Neuron (in vitro differentiated cells): ENCODE measurements at regions not wholly inside any gene's neighbourhood (a gene's known extent, or its start where the extent isn't known, plus 50 kb on each side); places are given as distances from the start of the nearest gene placed in this dataset.
"Not testable (repeated sequence)": the region's sequence is repeated elsewhere in the genome, so short reads cannot be mapped to it uniquely, and the experiment has no call there.

Experiments used
- H2AFZ ChIP-seq: one replicate; pipeline ENCODE4 v1.6.1; 2013; ENCODE audit warnings: low read depth, mild to moderate bottlenecking, inconsistent platforms, low read length, moderate library complexity
- H3K27me3 ChIP-seq: one replicate; pipeline ENCODE4 v1.6.1; 2013; ENCODE audit warnings: low read length; ENCODE audit not compliant: insufficient read depth
- H3K36me3 ChIP-seq: one replicate; pipeline ENCODE4 v1.6.1; 2013; ENCODE audit warnings: low read length; ENCODE audit not compliant: insufficient read depth
- H3K4me1 ChIP-seq: one replicate; pipeline ENCODE4 v1.6.1; 2013; ENCODE audit warnings: low read length; ENCODE audit not compliant: insufficient read depth
- H3K4me3 ChIP-seq: 2 replicates; pipeline ENCODE4 v1.5.1; 2013; ENCODE audit warnings: mild to moderate bottlenecking, low read length, moderate library complexity
- H3K9me3 ChIP-seq: one replicate; pipeline ENCODE4 v1.6.1; 2013; ENCODE audit warnings: low read length

- H3K4me3 ChIP-seq, result no peak overlapping the region
- no peaks in the 10 kb centered on the region for H3K27me3 ChIP-seq
- no peak overlapping the region for H2AFZ ChIP-seq
- no peaks in the 10 kb centered on the region for H3K9me3 ChIP-seq
- H3K4me1 ChIP-seq, result peaks cover 3% of the 10 kb centered on the region
- no peaks in the 10 kb centered on the region for H3K36me3 ChIP-seq
Measured at GRCh38 chr6:19380293-19380692, 456.9 kb upstream of the ID4 start.

- H3K9me3 ChIP-seq, result no peaks in the 10 kb centered on the region
- no peaks in the 10 kb centered on the region for H3K27me3 ChIP-seq
- no peaks in the 10 kb centered on the region for H3K36me3 ChIP-seq
- H3K4me3 ChIP-seq, result no peak overlapping the region
- H3K4me1 ChIP-seq, result peaks cover 3% of the 10 kb centered on the region
- no peak overlapping the region for H2AFZ ChIP-seq
Measured at GRCh38 chr6:19382676-19383075, 454.5 kb upstream of the ID4 start.

- H3K4me1 ChIP-seq, result peaks cover 5% of the 10 kb centered on the region
- no peak overlapping the region for H3K4me3 ChIP-seq
- H3K27me3 ChIP-seq, result no peaks in the 10 kb centered on the region
- no peaks in the 10 kb centered on the region for H3K9me3 ChIP-seq
- H3K36me3 ChIP-seq, result no peaks in the 10 kb centered on the region
- no peak overlapping the region for H2AFZ ChIP-seq
Measured at GRCh38 chr6:19391926-19392325, 445.2 kb upstream of the ID4 start.

GRCh38 chr6:19394051-19394450 is 443.1 kb upstream of the ID4 start:
- Histone ChIP-seq H3K4me3 (no peak overlapping the region), H3K4me1 (peaks cover 5% of the 10 kb centered on the region), H3K9me3 (no peaks in the 10 kb centered on the region), H2AFZ (no peak overlapping the region), H3K36me3 (no peaks in the 10 kb centered on the region), H3K27me3 (no peaks in the 10 kb centered on the region)

GRCh38 chr6:19394687-19395086 is 442.5 kb upstream of the ID4 start:
- H3K9me3 ChIP-seq, result no peaks in the 10 kb centered on the region
- H3K4me1 ChIP-seq, result peaks cover 5% of the 10 kb centered on the region
- no peak overlapping the region for H2AFZ ChIP-seq
- H3K27me3 ChIP-seq, result no peaks in the 10 kb centered on the region
- H3K4me3 ChIP-seq, result no peak overlapping the region
- no peaks in the 10 kb centered on the region for H3K36me3 ChIP-seq

GRCh38 chr6:19395316-19395715 is 441.9 kb upstream of the ID4 start:
- peaks cover 5% of the 10 kb centered on the region for H3K4me1 ChIP-seq
- H3K36me3 ChIP-seq, result no peaks in the 10 kb centered on the region
- H3K4me3 ChIP-seq, result no peak overlapping the region
- no peak overlapping the region for H2AFZ ChIP-seq
- no peaks in the 10 kb centered on the region for H3K9me3 ChIP-seq
- no peaks in the 10 kb centered on the region for H3K27me3 ChIP-seq

GRCh38 chr6:19399406-19399805 is 437.8 kb upstream of the ID4 start:
- Histone ChIP-seq H3K9me3 (peaks cover 4% of the 10 kb centered on the region), H3K4me1 (no peaks in the 10 kb centered on the region), H3K27me3 (no peaks in the 10 kb centered on the region), H3K36me3 (no peaks in the 10 kb centered on the region), H3K4me3 (no peak overlapping the region), H2AFZ (no peak overlapping the region)

- H3K4me1 ChIP-seq, H3K9me3 ChIP-seq, H3K27me3 ChIP-seq, H2AFZ ChIP-seq, H3K36me3 ChIP-seq, H3K4me3 ChIP-seq: not testable (repeated sequence)
Measured at GRCh38 chr6:19404884-19405283, 432.3 kb upstream of the ID4 start.

GRCh38 chr6:19408331-19408730 is 428.8 kb upstream of the ID4 start:
- H3K36me3 ChIP-seq, result no peaks in the 10 kb centered on the region
- peaks cover 6% of the 10 kb centered on the region for H3K9me3 ChIP-seq
- H3K27me3 ChIP-seq, result no peaks in the 10 kb centered on the region
- no peaks in the 10 kb centered on the region for H3K4me1 ChIP-seq
- H3K4me3 ChIP-seq, result no peak overlapping the region
- H2AFZ ChIP-seq, result no peak overlapping the region

- H3K4me3 ChIP-seq, result no peak overlapping the region
- H3K36me3 ChIP-seq, result no peaks in the 10 kb centered on the region
- no peak overlapping the region for H2AFZ ChIP-seq
- no peaks in the 10 kb centered on the region for H3K4me1 ChIP-seq
- peaks cover 2% of the 10 kb centered on the region for H3K9me3 ChIP-seq
- no peaks in the 10 kb centered on the region for H3K27me3 ChIP-seq
Measured at GRCh38 chr6:19410481-19410880, 426.7 kb upstream of the ID4 start.

- Histone ChIP-seq H2AFZ (no peak overlapping the region), H3K9me3 (peaks cover 4% of the 10 kb centered on the region), H3K4me1 (no peaks in the 10 kb centered on the region), H3K27me3 (no peaks in the 10 kb centered on the region), H3K4me3 (no peak overlapping the region), H3K36me3 (no peaks in the 10 kb centered on the region)
Measured at GRCh38 chr6:19413323-19413722, 423.8 kb upstream of the ID4 start.

- Histone ChIP-seq H3K36me3 (no peaks in the 10 kb centered on the region), H3K4me1 (no peaks in the 10 kb centered on the region), H2AFZ (no peak overlapping the region), H3K27me3 (no peaks in the 10 kb centered on the region), H3K9me3 (peaks cover 4% of the 10 kb centered on the region), H3K4me3 (no peak overlapping the region)
Measured at GRCh38 chr6:19415605-19416326, 421.4 kb upstream of the ID4 start.

- Histone ChIP-seq H2AFZ (no peak overlapping the region), H3K9me3 (peaks cover 4% of the 10 kb centered on the region), H3K27me3 (no peaks in the 10 kb centered on the region), H3K4me3 (no peak overlapping the region), H3K36me3 (no peaks in the 10 kb centered on the region), H3K4me1 (no peaks in the 10 kb centered on the region)
Measured at GRCh38 chr6:19416811-19417210, 420.4 kb upstream of the ID4 start.

- Histone ChIP-seq H3K4me3 (no peak overlapping the region), H3K4me1 (no peaks in the 10 kb centered on the region), H2AFZ (no peak overlapping the region), H3K9me3 (peaks cover 4% of the 10 kb centered on the region), H3K27me3 (no peaks in the 10 kb centered on the region), H3K36me3 (no peaks in the 10 kb centered on the region)
Measured at GRCh38 chr6:19417713-19418112, 419.5 kb upstream of the ID4 start.
